ENCODE measurements at regions not wholly inside any gene's neighbourhood (a gene's known extent, or its start where the extent isn't known, plus 50 kb on each side); places are given as distances from the start of the nearest gene placed in this dataset.

- no peak for TF ChIP-seq CHD7 (IDR thresholded peaks at IDR 0.05; ENCODE audit: insufficient replicate concordance, low read length)
- TF ChIP-seq RXRA (IDR thresholded peaks at IDR 0.05; ENCODE audit: insufficient read depth, low read depth, low read length): no peak
- TF ChIP-seq CEBPB (IDR thresholded peaks at IDR 0.05; ENCODE audit: low read depth, low read length): no peak
- no peak for TF ChIP-seq SIN3A (conservative IDR thresholded peaks at IDR 0.05 in 1 of 2, IDR thresholded peaks at IDR 0.05 in 1 of 2; ENCODE audit: low read depth in 1 of 2, low read length in 2 of 2)
- TF ChIP-seq EGR1 (IDR thresholded peaks at IDR 0.05; ENCODE audit: borderline replicate concordance, low read depth, low read length): no peak
- TF ChIP-seq HDAC6 (IDR thresholded peaks at IDR 0.05; ENCODE audit: low read depth, low read length): no peak
These were observed 197.4 kb upstream of the FRMD6 start (continued) for GRCh38 chr14:51454351-51454750.

All from H1 (cell line).